DMS153 treated with DMSO at 0.1 percent for 48 hours (cell line): ENCODE measurements at regions not wholly inside any gene's neighbourhood (a gene's known extent, or its start where the extent isn't known, plus 50 kb on each side); places are given as distances from the start of the nearest gene placed in this dataset.
"Not testable (repeated sequence)": the region's sequence is repeated elsewhere in the genome, so short reads cannot be mapped to it uniquely, and the experiment has no call there.

Source experiments
- DNase-seq: peaks from one replicate; lab custom pipeline; 2025; ENCODE audit not compliant: unreplicated experiment; lab: John Stamatoyannopoulos, UW

GRCh38 chr5:103800741-103801495 is 238.3 kb upstream of the NUDT12 start:
- no peak for DNase-seq

- no peak for DNase-seq
Observed at GRCh38 chr5:103793595-103794182, 231.1 kb upstream of the NUDT12 start.

- no peak for DNase-seq
Observed at GRCh38 chr5:103785569-103785968, 223.0 kb upstream of the NUDT12 start.

- DNase-seq, result no peak
Observed at GRCh38 chr5:103783669-103784068, 221.1 kb upstream of the NUDT12 start.

GRCh38 chr5:103780794-103781193 is 218.2 kb upstream of the NUDT12 start:
- no peak for DNase-seq

- DNase-seq, result no peak
Observed at GRCh38 chr5:103774721-103775120, 212.1 kb upstream of the NUDT12 start.

- no peak for DNase-seq
Observed at GRCh38 chr5:103772248-103772647, 209.7 kb upstream of the NUDT12 start.

GRCh38 chr5:103764403-103764802 is 201.8 kb upstream of the NUDT12 start:
- no peak for DNase-seq

- DNase-seq, result no peak
Observed at GRCh38 chr5:103758996-103759395, 196.4 kb upstream of the NUDT12 start.

GRCh38 chr5:103755974-103756373 is 193.4 kb upstream of the NUDT12 start:
- DNase-seq, result no peak

GRCh38 chr5:103745353-103746065 is 182.9 kb upstream of the NUDT12 start:
- no peak for DNase-seq

GRCh38 chr5:103744159-103744558 is 181.6 kb upstream of the NUDT12 start:
- DNase-seq, result no peak

GRCh38 chr5:103743421-103743820 is 180.8 kb upstream of the NUDT12 start:
- DNase-seq, result no peak

- no peak for DNase-seq
Observed at GRCh38 chr5:103741984-103742383, 179.4 kb upstream of the NUDT12 start.

GRCh38 chr5:103736343-103736742 is 173.8 kb upstream of the NUDT12 start:
- DNase-seq, result not testable (repeated sequence)

GRCh38 chr5:103724271-103724670 is 161.7 kb upstream of the NUDT12 start:
- DNase-seq, result no peak

- DNase-seq, result no peak
Observed at GRCh38 chr5:103721183-103721582, 158.6 kb upstream of the NUDT12 start.

- DNase-seq, result no peak
Observed at GRCh38 chr5:103718108-103718507, 155.5 kb upstream of the NUDT12 start.

GRCh38 chr5:103708601-103709000 is 146.0 kb upstream of the NUDT12 start:
- no peak for DNase-seq

- DNase-seq, result no peak
Observed at GRCh38 chr5:103706939-103707682, 144.5 kb upstream of the NUDT12 start.

- no peak for DNase-seq
Observed at GRCh38 chr5:103703617-103704016, 141.0 kb upstream of the NUDT12 start.
